GM21367 (cell line): ENCODE measurements at regions not wholly inside any gene's neighbourhood (a gene's known extent, or its start where the extent isn't known, plus 50 kb on each side); places are given as distances from the start of the nearest gene placed in this dataset.
"Not testable (repeated sequence)": the region's sequence is repeated elsewhere in the genome, so short reads cannot be mapped to it uniquely, and the experiment has no call there.

Experiments
- ATAC-seq: cut with Tn5 transposase; IDR thresholded peaks from one replicate; pipeline ENCODE4 v1.9.1; 2021; ENCODE audit not compliant: unreplicated experiment

DNA sequence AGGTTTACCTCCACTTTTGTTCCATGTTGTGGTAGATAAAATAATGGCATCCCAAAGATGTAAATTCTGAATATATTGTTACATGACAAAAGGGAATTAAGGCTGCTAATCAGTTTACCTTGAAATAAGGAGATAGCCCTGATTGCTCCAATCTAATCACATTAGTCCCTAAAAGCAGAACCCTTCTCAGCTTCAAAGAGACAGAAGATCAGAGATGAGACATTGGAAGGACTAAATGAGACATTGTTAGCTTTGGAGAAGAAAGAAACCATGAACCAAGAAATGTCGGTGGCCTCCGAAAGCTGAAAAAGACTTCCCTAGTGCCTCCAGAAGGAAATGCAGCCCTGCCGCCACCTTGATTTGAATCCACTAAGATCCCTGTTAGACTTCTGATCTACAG lies 82.8 kb upstream of the PARP8 start:
- no peak for ATAC-seq

DNA sequence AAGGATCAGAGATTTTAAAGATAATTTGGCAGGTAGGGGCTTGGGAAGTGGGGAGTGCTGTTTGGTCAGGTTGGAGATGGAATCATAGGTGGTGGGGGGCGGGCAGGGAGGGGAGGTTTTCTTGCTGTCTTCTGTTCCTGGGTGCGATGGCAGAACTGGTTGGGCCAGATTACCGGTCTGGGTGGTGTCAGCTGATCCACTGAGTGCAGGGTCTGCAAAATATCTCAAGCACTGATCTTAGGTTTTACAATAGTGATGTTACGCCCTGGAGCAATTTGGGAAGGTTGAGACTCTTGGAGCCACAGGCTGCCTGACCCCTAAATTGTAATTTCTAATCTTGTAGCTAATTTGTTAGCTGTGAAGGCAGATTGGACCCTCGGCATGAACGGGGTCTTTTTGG lies 78.0 kb upstream of the PARP8 start:
- ATAC-seq = not testable (repeated sequence)

- ATAC-seq = not testable (repeated sequence)
Measured at GRCh38 chr5:50590444-50591189, 75.8 kb upstream of the PARP8 start.

- not testable (repeated sequence) for ATAC-seq
Measured at GRCh38 chr5:50591338-50591737, 75.1 kb upstream of the PARP8 start.

DNA sequence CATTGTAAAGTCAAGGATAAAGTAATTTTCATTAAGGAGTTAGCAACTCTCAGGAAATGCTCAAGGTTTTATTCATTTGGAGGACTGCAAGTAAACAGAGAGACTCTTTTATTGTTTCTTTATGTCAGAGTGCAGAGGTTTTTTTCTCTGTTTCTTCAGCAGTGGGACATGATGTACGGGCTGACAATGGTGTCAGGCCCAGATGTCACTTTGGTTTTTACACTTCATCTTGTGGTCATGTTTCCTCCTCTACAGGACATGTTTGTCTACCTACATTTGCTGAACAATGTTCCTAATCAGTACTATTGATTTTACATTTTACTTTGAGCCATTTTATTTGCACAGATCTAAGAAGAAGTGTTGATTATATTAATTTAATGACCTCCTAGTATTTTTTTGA lies 72.8 kb upstream of the PARP8 start:
- no peak for ATAC-seq

- ATAC-seq = no peak
Measured at GRCh38 chr5:50595199-50595598, 71.2 kb upstream of the PARP8 start.

GRCh38 chr5:50601576-50601975 lies 64.9 kb upstream of the PARP8 start:
- not testable (repeated sequence) for ATAC-seq

DNA sequence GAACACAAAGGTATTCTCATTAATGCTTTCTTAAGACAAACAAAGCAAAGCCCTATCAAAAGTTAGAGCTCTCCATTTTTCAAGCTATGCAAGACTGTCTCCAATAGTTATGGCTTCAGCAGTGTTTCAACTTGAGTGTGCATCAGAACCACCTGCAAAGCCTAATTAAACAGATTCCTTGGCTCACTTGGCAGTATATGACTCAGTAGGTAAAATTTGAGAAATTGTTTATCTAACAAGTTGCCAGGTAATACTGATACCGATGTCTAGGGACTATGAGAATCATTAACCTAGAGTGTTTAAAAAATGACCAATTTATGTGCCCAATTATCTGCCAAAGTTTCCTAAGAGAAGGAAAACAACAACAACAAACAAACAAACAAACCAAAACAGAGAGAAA lies 60.3 kb upstream of the PARP8 start:
- ATAC-seq = no peak

DNA sequence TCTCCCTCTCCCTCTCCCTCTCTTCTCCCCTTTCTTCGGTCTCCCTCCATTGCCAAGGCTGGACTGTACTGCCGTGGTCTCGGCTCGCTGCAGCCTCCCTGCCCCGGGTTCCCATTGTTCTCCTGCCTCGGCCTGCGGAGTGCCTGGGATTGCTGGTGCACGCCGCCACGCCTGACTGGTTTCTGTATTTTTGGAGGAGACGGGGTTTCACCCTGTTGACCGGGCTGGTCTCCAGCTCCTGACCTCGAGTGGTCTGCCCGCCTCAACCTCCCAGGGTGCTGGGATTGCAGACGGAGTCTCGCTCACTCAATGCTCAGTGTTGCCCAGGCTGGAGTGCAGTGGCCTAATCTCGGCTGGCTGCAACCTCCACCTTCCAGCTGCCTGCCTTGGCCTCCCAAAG lies 59.0 kb upstream of the PARP8 start:
- ATAC-seq = not testable (repeated sequence)

DNA sequence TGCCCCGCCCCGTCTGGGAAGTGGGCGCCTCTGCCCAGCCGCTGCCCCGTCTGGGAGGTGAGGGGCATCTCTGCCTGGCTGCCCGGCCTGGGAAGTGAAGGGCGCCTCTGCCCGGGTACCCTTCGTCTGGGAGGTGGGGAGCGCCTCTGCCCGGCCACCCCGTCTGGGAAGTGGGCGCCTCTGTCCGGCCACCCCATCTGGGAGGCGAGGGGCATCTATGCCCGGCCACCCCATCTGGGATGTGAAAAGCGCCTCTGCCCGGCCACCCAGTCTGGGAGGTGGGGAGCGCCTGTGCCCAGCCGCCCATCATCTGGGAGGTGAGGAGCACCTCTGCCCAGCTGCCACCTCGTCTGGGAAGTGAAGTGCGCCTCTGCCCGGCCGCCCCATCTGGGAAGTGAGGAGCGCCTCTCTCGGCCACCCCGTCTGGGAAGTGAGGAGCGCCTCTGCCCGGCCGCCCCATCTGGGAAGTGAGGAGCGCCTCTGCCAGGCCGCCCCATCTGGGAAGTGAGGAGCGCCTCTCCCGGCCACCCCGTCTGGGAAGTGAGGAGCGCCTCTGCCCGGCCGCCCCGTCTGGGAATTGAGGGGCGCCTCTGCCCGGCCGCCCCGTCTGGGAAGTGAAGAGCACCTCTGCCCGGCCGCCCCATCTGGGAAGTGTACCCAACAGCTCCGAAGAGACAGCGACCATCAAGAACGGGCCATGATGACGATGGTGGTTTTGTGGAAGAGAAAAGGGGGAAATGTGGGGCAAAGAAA lies 58.3 kb upstream of the PARP8 start:
- not testable (repeated sequence) for ATAC-seq

DNA sequence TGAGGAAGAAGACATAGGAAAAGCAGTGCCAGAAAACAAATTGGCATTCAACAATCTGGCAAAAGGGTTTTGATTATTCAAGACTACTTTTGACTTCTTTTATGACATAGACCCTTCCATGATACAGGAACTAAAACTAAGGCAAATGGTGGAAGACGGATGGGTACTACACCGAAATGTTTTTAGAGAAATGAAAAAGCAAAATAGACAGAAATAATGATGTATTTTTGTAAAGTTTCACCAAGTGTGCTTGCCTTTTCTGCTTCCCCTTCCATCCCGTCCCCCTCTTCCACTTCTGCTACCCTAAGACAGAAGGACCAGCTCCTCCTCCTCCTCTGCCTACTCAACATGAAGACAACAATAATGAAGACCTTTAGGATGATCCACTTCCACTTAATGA lies 53.4 kb upstream of the PARP8 start:
- ATAC-seq = not testable (repeated sequence)
